SK-N-SH treated with all-trans-retinoic acid at 6 μM for 48 hours (cell line): ENCODE measurements at regions not wholly inside any gene's neighbourhood (a gene's known extent, or its start where the extent isn't known, plus 50 kb on each side); places are given as distances from the start of the nearest gene placed in this dataset.
"Not testable (repeated sequence)": the region's sequence is repeated elsewhere in the genome, so short reads cannot be mapped to it uniquely, and the experiment has no call there.

Experiments
- CSDC2 ChIP-seq: fragments of 250-450 bp; sonication (Bioruptor Pico); IDR thresholded peaks from 2 replicates; pipeline ENCODE4 v1.5.0; 2020; ENCODE audit warnings: mild to moderate bottlenecking, moderate library complexity
- GLIS3 ChIP-seq: fragments of 250-450 bp; sonication (Bioruptor Pico); IDR thresholded peaks from 2 replicates; pipeline ENCODE4 v1.5.0; 2020; ENCODE audit warnings: mild to moderate bottlenecking, moderate library complexity
- PPARA ChIP-seq: fragments of 250-450 bp; sonication (Bioruptor Pico); IDR thresholded peaks from 2 replicates; pipeline ENCODE4 v1.5.0; 2020; ENCODE audit warnings: mild to moderate bottlenecking, borderline replicate concordance
- RARB ChIP-seq: fragments of 250-450 bp; sonication (Bioruptor Pico); IDR thresholded peaks from 2 replicates; pipeline ENCODE4 v1.8.0; 2021; ENCODE audit warnings: mild to moderate bottlenecking, moderate library complexity
- SNAI2 ChIP-seq: fragments of 250-450 bp; sonication (Bioruptor Pico); IDR thresholded peaks from 2 replicates; pipeline ENCODE4 v1.5.0; 2020; ENCODE audit warnings: mild to moderate bottlenecking, moderate library complexity
- TCF4 ChIP-seq: fragments of 250-450 bp; sonication (Bioruptor Pico); IDR thresholded peaks from 2 replicates; pipeline ENCODE4 v1.8.0; 2021; ENCODE audit warnings: mild to moderate bottlenecking, moderate library complexity, borderline replicate concordance
- ZC3H10 ChIP-seq: fragments of 250-450 bp; sonication (Bioruptor Pico); IDR thresholded peaks from 2 replicates; pipeline ENCODE4 v1.5.1; 2021; ENCODE audit warnings: mild to moderate bottlenecking, moderate library complexity
- ZFP3 ChIP-seq: fragments of 250-450 bp; sonication (Bioruptor Pico); IDR thresholded peaks from 2 replicates; pipeline ENCODE4 v1.5.0; 2020; ENCODE audit warnings: mild to moderate bottlenecking, moderate library complexity
- ZFP30 ChIP-seq: fragments of 450-650 bp; formaldehyde crosslinking; IDR thresholded peaks from 2 replicates; pipeline ENCODE4 v1.5.0; 2022; ENCODE audit warnings: mild to moderate bottlenecking, moderate library complexity
- TF ChIP-seq, protein P1 (sequence below): fragments of 250-450 bp; sonication (Bioruptor Pico); IDR thresholded peaks from 2 replicates; pipeline ENCODE4 v1.5.1; 2020; ENCODE audit warnings: low read depth, mild to moderate bottlenecking, moderate library complexity
- TF ChIP-seq, protein P2 (sequence below): fragments of 250-450 bp; sonication (Bioruptor Pico); IDR thresholded peaks from 2 replicates; pipeline ENCODE4 v1.5.0; 2020; ENCODE audit warnings: mild to moderate bottlenecking, moderate library complexity
- TF ChIP-seq, protein P3 (sequence below): fragments of 250-450 bp; sonication (Bioruptor Pico); IDR thresholded peaks from 2 replicates; pipeline ENCODE4 v1.8.0; 2020; ENCODE audit warnings: mild to moderate bottlenecking, moderate library complexity, borderline replicate concordance

DNA sequence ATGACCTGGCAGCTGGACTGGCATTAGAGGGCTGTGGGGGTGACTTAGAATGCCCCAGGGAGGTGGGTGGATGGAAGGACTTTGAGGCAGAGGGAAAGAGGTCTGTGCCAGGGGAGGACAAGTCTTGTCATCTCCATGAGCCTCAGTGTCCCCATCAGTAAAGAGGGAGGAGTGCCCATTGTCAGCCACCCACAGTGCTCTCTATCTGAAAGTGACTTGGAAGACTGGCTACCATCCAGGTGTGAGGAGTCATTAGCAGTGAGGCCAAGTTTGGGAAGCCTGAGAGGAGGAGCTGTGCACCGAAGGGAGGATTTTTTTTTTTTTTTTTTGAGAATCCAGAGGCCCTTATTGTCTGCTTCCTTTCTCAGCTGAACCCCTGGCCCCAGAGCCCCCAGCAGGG lies 136.3 kb upstream of the AKAP13 start:
- not testable (repeated sequence) for TF ChIP-seq CSDC2 (CRISPR knock-in tag); PPARA (CRISPR knock-in tag); SNAI2 (CRISPR knock-in tag); TCF4; RARB; GLIS3 (CRISPR knock-in tag); ZC3H10 (CRISPR knock-in tag); ZFP3; ZFP30 (CRISPR knock-in tag)
- TF ChIP-seq, protein P1, sequence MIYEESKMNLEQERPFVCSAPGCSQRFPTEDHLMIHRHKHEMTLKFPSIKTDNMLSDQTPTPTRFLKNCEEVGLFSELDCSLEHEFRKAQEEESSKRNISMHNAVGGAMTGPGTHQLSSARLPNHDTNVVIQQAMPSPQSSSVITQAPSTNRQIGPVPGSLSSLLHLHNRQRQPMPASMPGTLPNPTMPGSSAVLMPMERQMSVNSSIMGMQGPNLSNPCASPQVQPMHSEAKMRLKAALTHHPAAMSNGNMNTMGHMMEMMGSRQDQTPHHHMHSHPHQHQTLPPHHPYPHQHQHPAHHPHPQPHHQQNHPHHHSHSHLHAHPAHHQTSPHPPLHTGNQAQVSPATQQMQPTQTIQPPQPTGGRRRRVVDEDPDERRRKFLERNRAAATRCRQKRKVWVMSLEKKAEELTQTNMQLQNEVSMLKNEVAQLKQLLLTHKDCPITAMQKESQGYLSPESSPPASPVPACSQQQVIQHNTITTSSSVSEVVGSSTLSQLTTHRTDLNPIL (CRISPR knock-in tag) = not testable (repeated sequence)
- TF ChIP-seq, protein P2, sequence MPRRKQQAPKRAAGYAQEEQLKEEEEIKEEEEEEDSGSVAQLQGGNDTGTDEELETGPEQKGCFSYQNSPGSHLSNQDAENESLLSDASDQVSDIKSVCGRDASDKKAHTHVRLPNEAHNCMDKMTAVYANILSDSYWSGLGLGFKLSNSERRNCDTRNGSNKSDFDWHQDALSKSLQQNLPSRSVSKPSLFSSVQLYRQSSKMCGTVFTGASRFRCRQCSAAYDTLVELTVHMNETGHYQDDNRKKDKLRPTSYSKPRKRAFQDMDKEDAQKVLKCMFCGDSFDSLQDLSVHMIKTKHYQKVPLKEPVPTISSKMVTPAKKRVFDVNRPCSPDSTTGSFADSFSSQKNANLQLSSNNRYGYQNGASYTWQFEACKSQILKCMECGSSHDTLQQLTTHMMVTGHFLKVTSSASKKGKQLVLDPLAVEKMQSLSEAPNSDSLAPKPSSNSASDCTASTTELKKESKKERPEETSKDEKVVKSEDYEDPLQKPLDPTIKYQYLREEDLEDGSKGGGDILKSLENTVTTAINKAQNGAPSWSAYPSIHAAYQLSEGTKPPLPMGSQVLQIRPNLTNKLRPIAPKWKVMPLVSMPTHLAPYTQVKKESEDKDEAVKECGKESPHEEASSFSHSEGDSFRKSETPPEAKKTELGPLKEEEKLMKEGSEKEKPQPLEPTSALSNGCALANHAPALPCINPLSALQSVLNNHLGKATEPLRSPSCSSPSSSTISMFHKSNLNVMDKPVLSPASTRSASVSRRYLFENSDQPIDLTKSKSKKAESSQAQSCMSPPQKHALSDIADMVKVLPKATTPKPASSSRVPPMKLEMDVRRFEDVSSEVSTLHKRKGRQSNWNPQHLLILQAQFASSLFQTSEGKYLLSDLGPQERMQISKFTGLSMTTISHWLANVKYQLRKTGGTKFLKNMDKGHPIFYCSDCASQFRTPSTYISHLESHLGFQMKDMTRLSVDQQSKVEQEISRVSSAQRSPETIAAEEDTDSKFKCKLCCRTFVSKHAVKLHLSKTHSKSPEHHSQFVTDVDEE (CRISPR knock-in tag) = not testable (repeated sequence)
- TF ChIP-seq, protein P3, sequence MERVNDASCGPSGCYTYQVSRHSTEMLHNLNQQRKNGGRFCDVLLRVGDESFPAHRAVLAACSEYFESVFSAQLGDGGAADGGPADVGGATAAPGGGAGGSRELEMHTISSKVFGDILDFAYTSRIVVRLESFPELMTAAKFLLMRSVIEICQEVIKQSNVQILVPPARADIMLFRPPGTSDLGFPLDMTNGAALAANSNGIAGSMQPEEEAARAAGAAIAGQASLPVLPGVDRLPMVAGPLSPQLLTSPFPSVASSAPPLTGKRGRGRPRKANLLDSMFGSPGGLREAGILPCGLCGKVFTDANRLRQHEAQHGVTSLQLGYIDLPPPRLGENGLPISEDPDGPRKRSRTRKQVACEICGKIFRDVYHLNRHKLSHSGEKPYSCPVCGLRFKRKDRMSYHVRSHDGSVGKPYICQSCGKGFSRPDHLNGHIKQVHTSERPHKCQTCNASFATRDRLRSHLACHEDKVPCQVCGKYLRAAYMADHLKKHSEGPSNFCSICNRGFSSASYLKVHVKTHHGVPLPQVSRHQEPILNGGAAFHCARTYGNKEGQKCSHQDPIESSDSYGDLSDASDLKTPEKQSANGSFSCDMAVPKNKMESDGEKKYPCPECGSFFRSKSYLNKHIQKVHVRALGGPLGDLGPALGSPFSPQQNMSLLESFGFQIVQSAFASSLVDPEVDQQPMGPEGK = not testable (repeated sequence)
